ENCODE measurements at regions not wholly inside any gene's neighbourhood (a gene's known extent, or its start where the extent isn't known, plus 50 kb on each side); places are given as distances from the start of the nearest gene placed in this dataset.
"Not testable (repeated sequence)": the region's sequence is repeated elsewhere in the genome, so short reads cannot be mapped to it uniquely, and the experiment has no call there.

DNA sequence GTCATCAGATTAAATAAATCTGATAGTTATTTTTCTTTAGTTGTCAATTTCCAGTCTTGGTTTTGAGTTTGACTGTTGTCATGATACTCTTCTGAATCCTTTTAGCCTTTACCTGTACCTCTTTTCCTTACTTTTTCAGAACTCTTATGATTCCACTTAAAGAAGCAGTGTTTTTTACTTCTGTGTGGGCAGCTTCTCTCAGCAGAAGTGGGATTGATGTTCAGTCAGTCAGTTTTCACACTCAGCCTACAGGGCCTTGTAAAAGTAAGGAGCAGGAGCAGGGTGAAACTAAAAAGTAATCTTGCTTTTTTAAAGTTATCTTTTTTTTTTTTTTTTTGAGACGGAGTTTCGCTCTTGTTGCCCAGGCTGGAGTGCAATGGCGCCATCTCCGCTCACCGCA is 75.1 kb downstream of the HAUS1 start:
- in situ Hi-C loops (cut with HindIII; ENCODE audit: low sequenced_read_pairs) = no loop called here

DNA sequence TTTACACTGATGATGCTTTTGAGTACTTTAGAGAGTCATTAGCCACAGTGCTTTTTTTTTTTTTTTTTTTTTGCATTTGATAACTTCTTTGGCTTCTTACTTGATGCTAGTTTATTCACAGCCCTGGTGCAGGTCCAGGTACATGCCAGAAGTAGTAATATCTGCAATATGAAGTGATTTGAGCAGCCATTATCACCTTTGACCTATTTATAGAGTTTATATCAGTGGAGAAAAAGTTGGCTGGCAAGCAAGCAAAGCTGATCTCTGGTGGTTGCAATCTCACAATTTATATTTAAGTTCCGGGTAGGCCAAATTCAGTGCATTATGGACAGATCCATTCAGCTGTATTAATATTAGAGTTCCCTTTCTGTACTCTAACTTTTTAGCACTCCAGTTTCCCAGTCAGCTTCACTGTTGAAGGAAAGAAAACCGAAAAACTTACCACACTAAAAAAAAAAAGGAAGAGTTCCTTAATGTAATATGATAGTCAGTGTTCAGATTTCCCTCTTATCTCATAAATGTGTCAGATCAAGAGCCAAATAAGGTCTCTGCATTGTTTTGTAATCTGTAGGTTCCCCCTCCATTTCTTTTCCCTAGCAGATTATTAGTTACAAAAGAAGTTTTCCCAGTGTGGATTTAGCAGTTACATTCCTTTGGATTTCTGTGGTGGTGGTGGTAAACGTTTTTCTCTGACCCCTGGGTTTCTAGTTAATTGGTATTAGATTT is 78.6 kb downstream of the HAUS1 start:
- in situ Hi-C loops (cut with HindIII; ENCODE audit: low sequenced_read_pairs) = no loop called here

DNA sequence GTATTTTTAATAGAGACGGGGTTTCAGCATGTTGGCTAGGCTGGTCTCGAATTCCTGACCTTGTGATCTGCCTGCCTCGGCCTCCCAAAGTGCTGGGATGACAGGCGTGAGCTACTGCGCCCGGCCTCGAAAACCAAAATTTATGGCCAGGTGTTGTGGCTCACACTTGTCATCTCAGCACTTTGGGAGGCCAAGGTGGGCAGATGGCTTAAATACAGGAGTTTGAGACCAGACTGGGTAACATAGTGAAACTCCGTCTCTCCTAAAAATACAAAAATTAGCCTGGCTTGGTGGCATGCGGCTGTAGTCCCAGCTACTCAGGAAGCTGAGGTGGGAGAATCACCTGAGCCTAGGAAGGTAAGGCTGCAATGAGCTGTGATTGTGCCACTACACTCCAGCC is 80.1 kb downstream of the HAUS1 start:
- in situ Hi-C loops (cut with HindIII; ENCODE audit: low sequenced_read_pairs) = not testable (repeated sequence)

DNA sequence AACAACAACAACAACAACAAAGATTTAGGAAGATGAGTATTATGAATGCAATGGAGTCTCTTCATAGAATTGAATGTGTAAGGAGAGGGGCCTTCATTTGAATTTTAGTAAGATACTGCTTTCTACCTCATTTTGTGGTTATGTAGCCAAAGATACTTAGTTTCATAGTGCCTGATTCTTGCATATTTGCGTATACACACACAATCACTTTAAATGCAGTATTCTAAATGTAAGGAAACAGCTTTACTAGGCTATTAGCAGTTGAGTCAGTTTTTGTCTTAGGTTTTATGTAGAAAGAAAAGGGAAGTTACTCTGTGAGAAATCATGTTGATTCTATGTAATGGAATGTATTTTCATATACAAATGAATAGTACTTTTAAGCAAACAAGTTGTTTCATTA is 80.5 kb downstream of the HAUS1 start:
- in situ Hi-C loops (cut with HindIII; ENCODE audit: low sequenced_read_pairs) = no loop called here

DNA sequence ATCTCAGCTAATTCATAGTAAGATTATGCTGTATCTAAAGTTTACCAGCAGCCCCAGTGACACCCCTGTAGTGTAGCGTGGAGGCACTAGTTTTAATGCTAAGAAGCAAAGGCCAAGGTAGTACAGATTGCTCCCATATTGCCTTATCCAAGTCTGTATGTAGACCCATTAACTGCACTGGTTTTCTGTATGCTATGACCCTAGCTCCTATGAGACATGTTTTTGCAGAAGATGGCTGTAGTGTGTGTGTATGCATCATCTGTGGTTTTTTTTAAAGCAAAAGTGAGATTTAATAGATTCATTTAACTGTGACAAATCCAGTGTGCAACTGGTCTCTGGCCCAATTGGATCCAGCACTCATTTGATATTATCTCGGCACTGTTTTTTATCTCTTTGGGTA is 86.5 kb downstream of the HAUS1 start:
- in situ Hi-C loops (cut with HindIII; ENCODE audit: low sequenced_read_pairs) = no loop called here

DNA sequence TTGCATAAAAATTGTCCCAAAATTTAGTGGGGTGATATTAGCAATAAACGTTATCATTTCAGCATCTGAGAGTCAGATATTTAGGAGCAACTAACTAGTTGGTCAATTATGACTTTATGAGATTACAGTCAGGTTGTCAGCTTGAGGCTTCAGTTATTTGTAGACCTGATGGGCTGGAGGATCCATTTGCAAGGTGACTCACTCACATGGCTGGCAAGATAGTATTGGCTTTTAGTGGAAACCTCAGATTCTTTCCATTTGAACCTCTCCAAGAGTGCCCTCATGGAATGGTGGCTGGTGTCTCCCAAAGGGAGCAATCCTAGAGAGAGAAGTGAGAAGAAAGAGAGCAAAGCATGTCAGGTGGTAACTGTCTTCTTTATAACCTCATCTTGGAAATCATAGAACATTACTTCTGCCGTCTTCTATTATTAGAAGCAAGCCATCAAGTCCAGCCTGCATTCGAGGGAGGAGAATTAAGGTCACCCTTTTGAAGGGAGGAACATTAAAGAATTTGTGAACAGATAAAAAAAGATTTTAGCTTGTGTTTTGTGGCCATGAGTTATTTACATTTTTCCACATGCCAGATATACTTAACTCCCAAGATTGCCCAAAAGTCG is 92.5 kb downstream of the HAUS1 start:
- in situ Hi-C loops (cut with HindIII; ENCODE audit: low sequenced_read_pairs) = no loop called here

DNA sequence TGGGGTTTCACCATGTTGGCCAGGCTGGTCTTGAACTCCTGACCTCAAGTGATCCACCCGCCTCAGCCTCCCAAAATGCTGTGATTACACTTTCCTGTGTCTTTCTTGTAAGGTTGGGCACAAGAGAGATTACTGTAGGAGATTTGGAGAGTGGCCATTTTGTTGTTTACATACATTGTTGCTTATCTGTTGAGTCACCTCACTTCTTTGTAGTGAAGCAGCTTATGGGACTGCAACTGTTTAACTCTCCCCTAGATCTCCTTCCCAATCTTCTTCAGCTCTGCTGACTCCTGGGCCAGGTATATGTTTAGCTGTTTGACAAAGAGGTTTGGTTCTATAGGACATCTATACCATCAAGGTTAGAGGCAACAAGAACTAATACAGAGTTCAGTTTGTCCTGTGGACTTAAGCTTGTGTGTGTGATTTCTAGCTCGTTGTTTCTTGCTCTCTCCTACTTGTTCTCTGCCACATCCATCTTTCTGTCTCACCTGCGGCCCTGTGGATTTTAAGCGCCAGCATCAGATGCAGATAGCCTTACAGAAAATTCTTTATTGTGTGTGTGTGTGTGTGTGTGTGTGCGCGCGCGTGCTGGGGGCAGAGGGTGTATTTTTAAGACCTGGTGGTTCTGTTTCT is 95.4 kb downstream of the HAUS1 start:
- in situ Hi-C loops (cut with HindIII; ENCODE audit: low sequenced_read_pairs) = no loop called here

DNA sequence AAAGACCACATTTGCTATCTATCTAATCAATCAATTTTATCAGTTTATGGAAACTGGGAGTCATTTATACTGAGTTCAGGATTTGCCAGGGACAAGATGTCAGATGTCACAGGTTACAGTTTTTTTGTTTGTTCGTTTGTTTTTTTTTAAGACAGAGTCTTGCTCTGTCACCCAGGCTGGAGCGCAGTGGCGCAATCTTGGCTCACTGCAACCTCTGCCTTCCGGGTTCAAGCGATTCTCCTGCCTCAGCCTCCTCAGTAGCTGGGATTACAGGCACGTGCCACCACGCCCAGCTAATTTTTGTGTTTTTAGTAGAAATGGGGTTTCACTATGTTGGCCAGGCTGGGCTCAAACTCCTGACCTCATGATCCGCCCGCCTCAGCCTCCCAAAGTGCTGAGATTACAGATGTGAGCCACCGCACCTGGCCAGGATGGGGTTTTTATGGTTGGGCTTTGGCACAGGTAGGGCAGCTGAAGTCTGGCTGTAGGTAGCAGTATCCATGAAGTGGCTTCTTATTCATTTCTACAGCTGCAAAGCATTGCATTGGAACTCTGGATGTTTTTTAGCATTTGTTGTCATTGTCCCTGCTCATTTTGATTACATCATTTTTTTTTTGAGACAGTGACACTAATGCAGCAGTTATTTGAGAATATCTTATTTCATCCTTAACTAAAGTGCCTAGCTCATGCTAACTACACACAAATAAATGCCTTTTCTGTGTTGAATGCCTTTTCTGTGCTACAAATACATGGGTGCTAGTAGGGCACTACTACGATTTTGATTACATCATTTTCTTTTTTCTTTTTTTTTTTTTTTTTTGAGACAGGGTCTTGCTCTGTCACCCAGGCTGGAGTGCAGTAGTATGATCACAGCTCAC is 96.2 kb downstream of the HAUS1 start:
- in situ Hi-C loops (cut with HindIII; ENCODE audit: low sequenced_read_pairs) = not testable (repeated sequence)

DNA sequence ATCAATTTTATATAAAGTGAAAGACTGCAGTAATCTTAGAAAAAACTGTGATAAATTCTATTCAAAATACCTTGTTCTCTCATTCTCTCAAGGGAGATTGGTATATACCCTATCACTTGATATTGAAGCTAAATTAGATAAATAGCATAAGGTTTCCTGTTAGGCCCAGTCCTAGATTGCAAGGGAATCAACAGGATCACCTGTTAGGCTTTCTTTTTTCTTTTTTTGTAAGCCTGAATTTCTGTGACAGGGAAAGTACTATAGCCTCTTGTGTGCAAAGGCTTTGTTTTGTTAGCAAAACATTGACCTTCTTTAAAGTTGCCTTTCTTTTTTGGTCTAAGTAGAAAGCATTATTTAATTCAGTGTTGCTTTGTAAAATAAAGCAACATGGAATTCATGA is 100.0 kb downstream of the HAUS1 start:
- in situ Hi-C loops (cut with HindIII; ENCODE audit: low sequenced_read_pairs) = no loop called here

DNA sequence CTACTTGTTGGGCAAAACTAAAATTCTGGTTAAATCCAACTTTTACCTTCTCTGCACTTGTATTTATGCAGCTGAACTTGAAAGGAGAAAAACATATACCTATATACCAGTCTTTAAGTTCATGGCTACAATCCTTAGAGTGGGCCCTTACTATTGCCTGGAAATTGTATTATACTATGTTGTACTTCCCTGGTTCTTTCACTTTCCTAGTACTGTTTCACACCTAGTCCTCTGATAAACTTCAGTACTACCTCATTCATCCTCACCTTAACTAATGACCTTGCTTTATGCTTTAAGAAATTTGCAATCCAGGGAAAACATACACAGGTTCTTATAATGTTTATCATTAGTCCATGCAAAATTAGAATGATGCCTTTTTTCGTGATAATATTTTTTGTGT is 103.8 kb downstream of the HAUS1 start:
- in situ Hi-C loops (cut with HindIII; ENCODE audit: low sequenced_read_pairs) = no loop called here

DNA sequence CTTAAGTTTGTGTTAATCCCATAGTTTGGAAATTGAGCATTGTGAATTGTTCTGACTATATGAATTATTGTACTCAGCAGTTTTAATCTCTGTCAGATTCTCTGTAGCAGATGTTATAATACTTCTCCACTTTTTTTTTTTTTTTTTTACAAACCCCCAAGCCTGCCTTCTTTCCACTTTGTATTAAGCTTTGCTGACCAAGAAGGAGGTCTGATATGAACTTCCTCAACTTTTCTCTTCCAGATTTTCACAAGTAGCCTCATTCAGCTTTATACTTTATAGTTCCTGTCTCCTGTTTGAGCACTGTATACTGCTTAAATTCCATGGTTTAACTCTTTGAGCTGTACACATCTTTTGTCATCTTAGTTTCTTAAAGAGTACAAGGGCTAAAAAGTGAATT is 105.0 kb downstream of the HAUS1 start:
- in situ Hi-C loops (cut with HindIII; ENCODE audit: low sequenced_read_pairs) = no loop called here

DNA sequence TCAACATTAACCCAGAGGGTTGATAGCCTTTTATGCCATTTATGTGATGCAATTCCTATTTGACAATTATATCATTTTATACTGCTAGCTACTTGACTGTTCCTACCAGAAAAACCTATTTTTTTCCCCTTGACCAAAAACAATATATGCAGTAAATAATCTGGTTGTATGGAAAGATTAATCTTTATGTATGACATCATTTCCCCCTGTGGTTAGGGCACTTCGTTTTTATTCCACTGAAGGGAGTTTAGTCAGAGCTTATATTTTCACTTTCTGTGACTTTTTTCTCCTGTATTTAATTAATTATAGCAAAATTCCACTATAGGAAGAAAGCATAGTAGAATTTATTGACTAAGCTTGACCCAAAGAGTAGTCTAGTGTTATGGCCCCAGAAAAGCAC is 107.6 kb downstream of the HAUS1 start:
- in situ Hi-C loops (cut with HindIII; ENCODE audit: low sequenced_read_pairs) = loop anchor here (10.0 kb wide), 1 partner anchor 443 kb away; the partner anchor contains the start of gene LOXHD1

DNA sequence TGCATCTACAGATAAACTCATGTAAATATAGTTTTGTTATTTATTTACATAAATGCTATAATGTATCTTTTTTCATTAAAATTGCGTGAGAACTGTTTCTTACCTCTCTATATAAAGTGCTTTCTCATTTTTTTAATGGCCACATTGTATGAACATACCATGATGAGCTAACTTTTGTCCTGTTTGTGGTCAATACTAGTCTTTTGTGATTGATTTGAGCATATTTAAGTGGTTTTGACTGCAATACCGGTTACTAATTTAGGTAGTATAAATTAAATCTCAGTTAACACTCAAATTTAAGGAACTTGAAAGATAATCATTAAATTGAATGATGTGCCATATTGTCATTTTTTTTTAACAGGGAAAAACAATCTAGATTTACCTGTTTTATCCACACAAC is 108.2 kb downstream of the HAUS1 start:
- in situ Hi-C loops (cut with HindIII; ENCODE audit: low sequenced_read_pairs) = loop anchor here (10.0 kb wide), 1 partner anchor 442 kb away; the partner anchor contains the start of gene LOXHD1

DNA sequence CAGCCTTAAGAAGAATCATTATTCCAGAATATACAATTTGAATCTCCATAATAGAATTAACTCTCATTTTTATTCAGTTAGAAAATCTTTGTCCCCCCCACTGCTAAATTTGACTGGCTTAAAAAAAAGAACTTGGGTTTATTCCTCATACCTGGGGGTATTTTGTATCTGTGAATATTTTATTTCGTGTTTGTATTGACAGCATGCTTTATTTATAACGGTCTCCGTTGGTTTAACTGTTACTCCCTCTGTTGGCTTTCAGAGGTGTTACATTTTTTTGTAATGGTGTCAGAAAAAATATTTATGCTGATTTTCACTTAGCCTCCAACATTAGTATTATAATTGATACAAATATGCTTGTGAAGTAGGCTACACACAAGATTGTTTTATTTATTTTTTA is 109.1 kb downstream of the HAUS1 start:
- in situ Hi-C loops (cut with HindIII; ENCODE audit: low sequenced_read_pairs) = loop anchor here (10.0 kb wide), 1 partner anchor 442 kb away; the partner anchor contains the start of gene LOXHD1

DNA sequence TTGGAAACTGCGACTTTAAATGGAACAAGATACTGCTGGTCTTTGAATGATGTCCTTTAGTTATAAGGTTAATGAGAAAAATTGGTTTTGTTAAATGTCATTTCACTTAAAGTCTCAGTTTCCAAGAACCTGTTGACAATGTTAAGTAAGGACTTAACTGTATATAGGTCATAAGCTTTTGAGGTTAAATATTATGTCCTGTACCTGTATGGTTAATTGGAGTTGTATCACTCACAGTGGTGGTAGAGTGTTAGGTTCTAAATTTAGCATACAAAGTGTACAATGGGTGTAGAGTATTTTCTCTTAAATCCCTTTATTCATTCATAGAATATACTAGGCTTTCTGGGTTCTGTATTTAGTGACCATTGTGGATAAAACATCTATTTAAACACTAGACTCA is 110.2 kb downstream of the HAUS1 start:
- in situ Hi-C loops (cut with HindIII; ENCODE audit: low sequenced_read_pairs) = loop anchor here (10.0 kb wide), 1 partner anchor 440 kb away; the partner anchor contains the start of gene LOXHD1

DNA sequence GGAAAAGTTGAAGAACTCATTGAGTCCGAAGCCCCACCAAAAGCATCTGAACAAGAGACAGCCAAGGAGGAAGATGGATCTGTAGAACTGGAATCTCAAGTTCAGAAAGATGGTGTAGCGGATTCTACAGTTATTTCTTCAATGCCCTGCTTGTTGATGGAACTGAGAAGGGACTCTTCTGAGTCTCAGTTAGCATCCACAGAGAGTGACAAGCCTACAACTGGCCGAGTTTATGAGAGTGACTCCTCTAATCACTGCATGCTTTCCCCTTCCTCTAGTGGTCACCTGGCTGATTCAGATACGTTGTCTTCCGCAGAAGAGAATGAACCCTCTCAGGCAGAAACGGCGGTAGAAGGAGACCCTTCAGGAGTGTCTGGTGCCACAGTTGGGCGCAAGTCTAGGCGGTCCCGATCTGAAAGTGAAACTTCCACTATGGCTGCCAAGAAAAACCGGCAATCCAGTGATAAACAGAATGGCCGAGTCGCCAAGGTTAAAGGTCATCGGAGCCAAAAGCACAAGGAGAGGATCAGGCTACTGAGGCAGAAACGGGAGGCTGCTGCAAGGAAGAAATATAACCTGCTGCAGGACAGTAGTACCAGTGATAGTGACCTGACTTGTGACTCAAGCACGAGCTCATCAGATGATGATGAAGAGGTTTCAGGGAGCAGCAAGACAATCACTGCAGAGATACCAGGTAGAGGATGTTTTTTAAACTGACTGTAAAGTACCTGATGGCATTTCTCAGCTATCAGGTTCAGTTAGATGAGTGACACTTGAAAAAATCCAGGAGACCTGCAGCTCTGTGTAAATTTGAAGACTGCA is 111.9 kb downstream of the HAUS1 start:
- in situ Hi-C loops (cut with HindIII; ENCODE audit: low sequenced_read_pairs) = loop anchor here (10.0 kb wide), 1 partner anchor 439 kb away; the partner anchor contains the start of gene LOXHD1

DNA sequence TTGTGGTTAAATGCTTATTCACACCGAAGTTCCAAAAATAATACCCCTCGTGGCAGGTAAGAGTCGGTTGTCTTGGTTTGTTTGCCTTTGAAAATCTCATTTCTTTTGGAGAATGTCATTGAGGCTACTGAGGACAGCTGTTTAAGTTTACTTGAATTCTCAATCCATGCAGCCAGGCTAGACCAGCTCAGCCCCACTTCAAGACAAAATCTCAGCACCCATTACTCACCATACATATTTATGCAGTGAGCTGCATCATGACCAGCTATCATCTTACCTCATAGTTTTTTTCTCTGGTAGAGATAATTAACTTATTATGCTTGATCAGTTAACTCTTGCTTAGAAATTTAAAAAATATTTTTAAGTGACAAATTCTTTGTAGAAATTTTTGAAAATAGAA is 115.9 kb downstream of the HAUS1 start:
- in situ Hi-C loops (cut with HindIII; ENCODE audit: low sequenced_read_pairs) = no loop called here

DNA sequence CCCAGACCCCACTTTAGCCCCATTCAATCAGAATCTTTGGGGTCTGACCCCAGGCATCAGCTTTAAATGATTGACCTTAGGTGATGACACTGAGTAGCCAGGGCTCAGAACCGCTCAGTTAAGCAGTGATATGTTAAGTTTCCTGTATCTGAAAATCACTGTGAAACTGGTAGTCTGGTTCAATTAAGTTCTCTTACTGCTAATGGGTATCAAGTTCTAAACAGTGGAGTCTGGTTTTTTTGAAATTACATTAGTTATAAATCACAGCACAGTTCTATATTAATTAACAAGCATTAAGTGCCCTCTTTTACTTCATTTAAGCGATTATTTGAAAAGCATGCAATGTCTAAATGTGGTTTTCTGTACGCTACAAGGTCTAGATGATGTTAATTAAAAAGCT is 117.9 kb downstream of the HAUS1 start:
- in situ Hi-C loops (cut with HindIII; ENCODE audit: low sequenced_read_pairs) = no loop called here

DNA sequence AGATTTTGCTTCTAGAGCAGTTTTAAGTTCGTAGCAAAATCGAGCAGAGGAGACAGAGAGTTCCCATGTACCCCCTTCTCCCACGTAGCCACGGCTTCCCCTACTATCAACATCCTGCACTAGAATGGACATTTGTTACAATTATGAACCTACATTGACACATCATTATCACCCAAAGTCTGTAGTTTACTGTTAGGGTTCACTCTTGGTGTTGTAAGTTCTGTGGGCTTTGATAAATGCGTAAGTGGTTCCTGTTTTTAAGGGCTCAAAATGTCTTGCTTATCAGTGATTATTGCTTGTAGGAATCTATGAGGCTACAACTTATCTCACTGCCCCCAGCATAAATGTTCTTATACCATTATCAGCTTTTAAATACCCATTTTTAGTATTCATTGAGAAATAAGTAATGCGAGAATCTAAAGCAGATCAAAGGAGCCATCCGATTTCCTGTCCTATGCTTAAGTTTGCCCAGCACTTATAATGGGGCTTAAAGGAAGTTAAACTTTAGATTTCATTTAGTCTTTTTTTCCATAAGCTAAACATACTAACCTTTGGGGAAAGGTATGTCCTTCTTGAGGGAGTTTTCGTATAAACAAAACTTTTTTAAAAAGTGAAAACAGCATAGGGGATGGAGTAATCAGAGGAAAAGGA is 118.7 kb downstream of the HAUS1 start:
- in situ Hi-C loops (cut with HindIII; ENCODE audit: low sequenced_read_pairs) = no loop called here

Measured in DLD1 (cell line).